ENCODE measurements at regions not wholly inside any gene's neighbourhood (a gene's known extent, or its start where the extent isn't known, plus 50 kb on each side); places are given as distances from the start of the nearest gene placed in this dataset.
A peak's percentile ranks its signal among the peaks of the same experiment; 100 is the strongest.

DNA sequence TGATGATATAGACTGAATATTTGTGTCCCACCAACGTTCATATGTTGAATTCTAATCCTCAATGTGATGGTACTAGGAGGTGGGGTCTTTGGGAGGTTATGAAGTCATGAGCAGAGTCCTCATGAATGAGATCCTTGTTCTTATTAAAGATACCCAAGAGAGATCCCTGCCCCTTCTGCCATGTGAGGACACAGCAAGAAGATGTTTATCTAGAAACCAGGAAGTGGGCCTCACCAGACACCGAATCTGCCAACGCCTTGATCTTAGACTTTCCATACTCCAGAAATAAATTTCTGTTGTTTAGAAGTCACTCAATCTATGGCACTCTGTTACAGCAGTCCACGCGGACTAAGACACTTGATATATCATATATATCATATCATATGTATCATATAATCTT, 67.7 kb upstream of the GCM1 start:
- TF ChIP-seq, protein P1, sequence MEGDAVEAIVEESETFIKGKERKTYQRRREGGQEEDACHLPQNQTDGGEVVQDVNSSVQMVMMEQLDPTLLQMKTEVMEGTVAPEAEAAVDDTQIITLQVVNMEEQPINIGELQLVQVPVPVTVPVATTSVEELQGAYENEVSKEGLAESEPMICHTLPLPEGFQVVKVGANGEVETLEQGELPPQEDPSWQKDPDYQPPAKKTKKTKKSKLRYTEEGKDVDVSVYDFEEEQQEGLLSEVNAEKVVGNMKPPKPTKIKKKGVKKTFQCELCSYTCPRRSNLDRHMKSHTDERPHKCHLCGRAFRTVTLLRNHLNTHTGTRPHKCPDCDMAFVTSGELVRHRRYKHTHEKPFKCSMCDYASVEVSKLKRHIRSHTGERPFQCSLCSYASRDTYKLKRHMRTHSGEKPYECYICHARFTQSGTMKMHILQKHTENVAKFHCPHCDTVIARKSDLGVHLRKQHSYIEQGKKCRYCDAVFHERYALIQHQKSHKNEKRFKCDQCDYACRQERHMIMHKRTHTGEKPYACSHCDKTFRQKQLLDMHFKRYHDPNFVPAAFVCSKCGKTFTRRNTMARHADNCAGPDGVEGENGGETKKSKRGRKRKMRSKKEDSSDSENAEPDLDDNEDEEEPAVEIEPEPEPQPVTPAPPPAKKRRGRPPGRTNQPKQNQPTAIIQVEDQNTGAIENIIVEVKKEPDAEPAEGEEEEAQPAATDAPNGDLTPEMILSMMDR (IDR thresholded peaks at IDR 0.05; ENCODE audit: control insufficient read depth, extremely low read depth, insufficient read depth) = no peak
- no peak for DNase-seq (ENCODE audit: low read depth)
- no peak overlapping the region for H3K4me3 ChIP-seq (ENCODE audit: low read depth, low read length)

- no peak overlapping the region for H3K4me3 ChIP-seq (ENCODE audit: low read depth, low read length)
- no peak for DNase-seq (ENCODE audit: low read depth)
- TF ChIP-seq, protein P1 (IDR thresholded peaks at IDR 0.05; ENCODE audit: control insufficient read depth, extremely low read depth, insufficient read depth) = no peak
Observed at GRCh38 chr6:53214172-53214571, 65.5 kb upstream of the GCM1 start.

GRCh38 chr6:53210811-53211210, 62.2 kb upstream of the GCM1 start:
- DNase-seq (ENCODE audit: low read depth) = no peak
- no peak overlapping the region for H3K4me3 ChIP-seq (ENCODE audit: low read depth, low read length)
- TF ChIP-seq, protein P1 (IDR thresholded peaks at IDR 0.05; ENCODE audit: control insufficient read depth, extremely low read depth, insufficient read depth) = no peak

DNA sequence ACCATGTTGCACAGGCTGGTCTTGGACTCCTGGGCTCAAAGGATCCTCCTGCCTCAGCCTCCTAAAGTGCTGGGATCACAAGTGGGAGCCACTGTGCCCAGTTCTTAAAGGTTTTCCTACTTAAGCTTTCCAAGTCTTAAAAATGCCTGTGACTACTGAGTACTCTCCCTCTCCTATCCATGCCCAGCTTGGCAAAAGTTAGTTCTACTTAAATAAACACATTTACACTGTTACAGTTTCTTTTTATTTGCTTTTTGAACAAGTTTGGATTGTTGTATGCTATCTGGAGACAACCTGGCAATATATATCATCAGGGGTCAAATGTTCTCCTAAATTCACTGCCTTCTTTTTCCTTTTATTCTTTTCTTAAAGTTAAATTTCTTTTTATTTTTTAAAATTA, 61.0 kb upstream of the GCM1 start:
- no peak overlapping the region for H3K4me3 ChIP-seq (ENCODE audit: low read depth, low read length)
- TF ChIP-seq, protein P1 (IDR thresholded peaks at IDR 0.05; ENCODE audit: control insufficient read depth, extremely low read depth, insufficient read depth) = no peak
- peak; percentile 54 for DNase-seq (ENCODE audit: low read depth)

DNA sequence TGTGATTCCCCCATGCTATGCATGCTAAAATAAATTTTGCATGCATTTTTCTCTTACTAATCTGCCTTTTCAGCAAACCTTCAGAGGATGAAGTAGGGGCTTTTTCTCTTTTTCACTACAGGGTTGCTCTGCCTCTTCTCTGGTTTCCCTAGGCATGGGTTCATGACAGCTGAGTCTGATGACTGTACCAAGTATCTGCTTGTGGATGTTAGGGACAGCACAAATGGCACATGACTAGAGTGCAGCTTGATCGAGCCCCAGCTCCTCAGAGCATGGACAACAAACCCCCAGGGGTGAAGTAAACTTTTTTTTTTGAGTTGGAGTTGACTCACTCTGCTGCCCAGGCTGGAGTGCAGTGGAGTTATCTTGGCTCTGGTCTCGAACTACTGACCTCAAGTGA, 57.1 kb upstream of the GCM1 start:
- H3K4me3 ChIP-seq (ENCODE audit: low read depth, low read length) = no peak overlapping the region
- DNase-seq (ENCODE audit: low read depth) = no peak
- TF ChIP-seq, protein P1 (IDR thresholded peaks at IDR 0.05; ENCODE audit: control insufficient read depth, extremely low read depth, insufficient read depth) = no peak

DNA sequence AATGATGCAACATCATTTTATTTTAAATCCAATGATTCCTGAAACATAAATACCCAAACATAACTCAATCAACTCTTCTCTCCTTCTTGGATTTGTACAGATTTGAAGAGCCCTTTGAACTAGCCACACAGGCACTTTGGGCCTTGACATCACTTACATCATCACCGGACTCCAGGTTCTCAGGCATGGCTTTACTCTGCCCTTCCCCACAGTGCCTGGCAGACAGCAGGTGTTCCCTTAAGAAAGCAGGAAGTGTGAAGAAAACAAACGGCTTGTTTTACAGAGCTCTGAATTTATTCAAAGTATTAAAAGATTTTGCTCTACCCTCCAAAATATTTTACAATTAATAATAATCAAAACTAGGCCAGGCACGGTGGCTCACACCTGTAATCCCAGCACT, 54.8 kb upstream of the GCM1 start:
- TF ChIP-seq, protein P1 (IDR thresholded peaks at IDR 0.05; ENCODE audit: control insufficient read depth, extremely low read depth, insufficient read depth) = no peak
- no peak for DNase-seq (ENCODE audit: low read depth)

DNA sequence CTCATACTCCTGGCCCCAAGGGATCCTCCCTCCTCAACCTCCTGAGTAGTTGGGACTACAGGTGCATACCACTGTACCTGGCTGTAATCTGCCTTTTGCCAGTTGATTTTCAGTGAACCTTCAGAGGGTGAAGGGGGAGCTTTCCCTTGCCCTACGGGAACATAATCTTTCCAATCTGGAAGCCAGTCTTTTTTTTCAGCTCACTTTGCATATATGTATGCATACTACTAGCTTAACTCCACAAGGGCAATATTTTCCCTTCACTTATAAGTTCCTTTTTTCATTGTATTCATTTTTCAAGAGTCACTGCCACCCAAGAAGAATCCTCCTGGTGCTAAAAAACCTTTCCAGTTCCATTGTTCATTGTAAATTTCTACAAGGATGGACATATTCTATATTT, 53.4 kb upstream of the GCM1 start:
- no peak overlapping the region for H3K4me3 ChIP-seq (ENCODE audit: low read depth, low read length)
- TF ChIP-seq, protein P1 (IDR thresholded peaks at IDR 0.05; ENCODE audit: control insufficient read depth, extremely low read depth, insufficient read depth) = no peak
- DNase-seq (ENCODE audit: low read depth) = no peak

More for the DNA sequence above, 54.8 kb upstream of the GCM1 start:
- H3K4me3 ChIP-seq (ENCODE audit: low read depth, low read length) = no peak overlapping the region
